Kidney (tissue), 13 donors: ENCODE measurements at regions not wholly inside any gene's neighbourhood (a gene's known extent, or its start where the extent isn't known, plus 50 kb on each side); places are given as distances from the start of the nearest gene placed in this dataset.

Source experiments
- DNase-seq, 5 donors: peaks; one replicate each; pipeline ENCODE4 v3.0.0-alpha.2; 2013 to 2020
- FAIRE-seq: peaks from 2 replicates; lab custom pipeline; 2012; peaks lifted over from hg19 to GRCh38; lab: Jason Lieb, UNC
- H3K27ac ChIP-seq, 2 donors: one replicate each; pipeline ENCODE4 v1.7.0; 2013; ENCODE audit warnings: low read depth in 2 of 2, low read length in 2 of 2, inconsistent platforms in 1 of 2
- H3K27me3 ChIP-seq: one replicate; pipeline ENCODE4 v1.7.1; 2013; ENCODE audit warnings: low read length, inconsistent platforms; ENCODE audit not compliant: control insufficient read depth, insufficient read depth
- H3K36me3 ChIP-seq, 3 donors: one replicate each; pipeline versions ENCODE4 v1.7.0 to v1.7.1; 2013; ENCODE audit warnings: low read length in 3 of 3, control low read depth in 1 of 3, inconsistent platforms in 1 of 3; ENCODE audit not compliant: insufficient read depth in 3 of 3, control insufficient read depth in 2 of 3
- H3K4me1 ChIP-seq, 3 donors: one replicate each; pipeline versions ENCODE4 v1.7.0 to v1.7.1; 2013; ENCODE audit warnings: low read length in 3 of 3, inconsistent platforms in 1 of 3, low read depth in 1 of 3; ENCODE audit not compliant: control insufficient read depth in 2 of 3, insufficient read depth in 2 of 3
- H3K4me3 ChIP-seq, 3 donors: one replicate each; pipeline versions ENCODE4 v1.7.0 to v1.8.1; 2013; ENCODE audit warnings: low read length in 3 of 3, control low read depth in 1 of 3, inconsistent platforms in 1 of 3
- H3K9ac ChIP-seq, 3 donors: one replicate each; pipeline versions ENCODE4 v1.7.0 to v1.7.1; 2013; ENCODE audit warnings: low read length in 3 of 3, control low read depth in 1 of 3, inconsistent platforms in 1 of 3
- H3K9me3 ChIP-seq, 3 donors: one replicate each; pipeline versions ENCODE4 v1.7.0 to v1.7.1; 2013; ENCODE audit warnings: low read length in 3 of 3, control low read depth in 1 of 3, inconsistent platforms in 1 of 3; ENCODE audit not compliant: control insufficient read depth in 2 of 3, insufficient read depth in 1 of 3
- CTCF ChIP-seq: IDR thresholded peaks from 3 replicates; pipeline ENCODE4 v1.5.1; 2012; ENCODE audit warnings: mild to moderate bottlenecking, moderate library complexity, borderline replicate concordance; ENCODE audit not compliant: insufficient read depth; ENCODE audit errors: extremely low read depth
- intact Hi-C: fragments of 100-400 bp; cut with DNase I; formaldehyde crosslinking; loops from one replicate; pipeline ENCODE4 v1.11.1; 2022
- donor health status: control.
- donor health status: control.
- donor health status: control.
- donor health status: control.
- donor health status: control.
- donor health status: DM: yes; HTN: yes; CAD: no.
- donor health status: Normal renal cell carcinoma (clear cell type).

GRCh38 chr1:109850194-109850593 is 60.5 kb upstream of the CSF1 start:
- no peak for DNase-seq
- no peak for FAIRE-seq

GRCh38 chr1:109849655-109850054 is 61.0 kb upstream of the CSF1 start:
- no peak for TF ChIP-seq CTCF
- DNase-seq (no peak), FAIRE-seq (no peak)
- no peaks in the 10 kb centered on the region for H3K4me1 ChIP-seq
- H3K27ac ChIP-seq: no peak overlapping the region
- H3K27me3 ChIP-seq: no peaks in the 10 kb centered on the region
- no peak overlapping the region for H3K4me3 ChIP-seq
- no peaks in the 10 kb centered on the region for H3K9me3 ChIP-seq
- intact Hi-C loops: no loop called here
- no peaks in the 10 kb centered on the region for H3K36me3 ChIP-seq
- H3K9ac ChIP-seq: no peak overlapping the region

More at GRCh38 chr1:109850194-109850593, 60.5 kb upstream of the CSF1 start:
- Histone ChIP-seq H3K4me1 (no peaks in the 10 kb centered on the region), H3K4me3 (no peak overlapping the region), H3K27ac (no peak overlapping the region), H3K27me3 (no peaks in the 10 kb centered on the region), H3K36me3 (no peaks in the 10 kb centered on the region), H3K9me3 (no peaks in the 10 kb centered on the region), H3K9ac (no peak overlapping the region)
- intact Hi-C loops: no loop called here
- no peak for TF ChIP-seq CTCF

GRCh38 chr1:109847251-109847650 is 63.4 kb upstream of the CSF1 start:
- Histone ChIP-seq H3K4me1 (no peaks in the 10 kb centered on the region), H3K36me3 (no peaks in the 10 kb centered on the region), H3K4me3 (no peak overlapping the region), H3K27ac (no peak overlapping the region), H3K9ac (no peak overlapping the region), H3K9me3 (no peaks in the 10 kb centered on the region), H3K27me3 (no peaks in the 10 kb centered on the region)
- TF ChIP-seq CTCF: no peak
- intact Hi-C loops: no loop called here
- DNase-seq: peak in 3 of 5 donors; percentile 10 to 34 (median 15)
- FAIRE-seq: no peak

- H3K4me1 ChIP-seq: no peaks in the 10 kb centered on the region
- no peak for FAIRE-seq
- H3K9ac ChIP-seq: no peak overlapping the region
- intact Hi-C loops: no loop called here
- H3K36me3 ChIP-seq: no peaks in the 10 kb centered on the region
- no peak overlapping the region for H3K4me3 ChIP-seq
- H3K9me3 ChIP-seq: no peaks in the 10 kb centered on the region
- no peaks in the 10 kb centered on the region for H3K27me3 ChIP-seq
- no peak overlapping the region for H3K27ac ChIP-seq
- no peak for TF ChIP-seq CTCF
- no peak for DNase-seq
Measured at GRCh38 chr1:109846846-109847245, 63.8 kb upstream of the CSF1 start.
